SK-N-SH (cell line): ENCODE measurements at regions not wholly inside any gene's neighbourhood (a gene's known extent, or its start where the extent isn't known, plus 50 kb on each side); places are given as distances from the start of the nearest gene placed in this dataset.

ENCODE experiments used
- CTCF ChIA-PET: fragments of 300-600, 350-600 bp; formaldehyde crosslinking; extraction: SDS; loops from one replicate; lab custom pipeline; 2021; lab: Yijun Ruan, JAX
- POLR2A ChIA-PET: fragments of 350-600 bp; sonication (Branson Sonifier 250); formaldehyde crosslinking; extraction: SDS; loops from one replicate; lab custom pipeline; 2020; ENCODE audit warnings: antibody characterized with exemption, inconsistent platforms; lab: Yijun Ruan, JAX
- DNase-seq: peaks from one replicate; pipeline ENCODE4 v3.0.0; 2012
- H2AFZ ChIP-seq: fragments of 200-600 bp; sonication (generic); 2 replicates; pipeline ENCODE4 v1.8.1; 2016; ENCODE audit warnings: antibody characterized with exemption, mild to moderate bottlenecking, low read depth
- H3F3A ChIP-seq: fragments of 200-600 bp; sonication (generic); replicated peaks from 2 replicates; pipeline ENCODE3; 2016; ENCODE audit warnings: antibody characterized with exemption, mild to moderate bottlenecking; ENCODE audit not compliant: insufficient read depth
- H3K27ac ChIP-seq, 2 experiments: fragments of 200-500 bp in 1 of 2; fragments of 200-600 bp in 1 of 2; sonication (Bioruptor generic) in 1 of 2; sonication (generic), shearing (Covaris generic) in 1 of 2; 2 replicates each; pipeline versions ENCODE4 v1.5.1 to v1.6.1; 2014 to 2016; ENCODE audit warnings: low read depth in 2 of 2, inconsistent platforms in 1 of 2, low read length in 1 of 2, mild to moderate bottlenecking in 1 of 2, mixed read lengths in 1 of 2
- H3K27me3 ChIP-seq: fragments of 200-600 bp; sonication (generic), shearing (Covaris generic); 2 replicates; pipeline ENCODE4 v1.6.1; 2016; ENCODE audit warnings: mixed run types; ENCODE audit not compliant: insufficient read depth
- H3K36me3 ChIP-seq, 2 experiments: fragments of 200-500 bp in 1 of 2; fragments of 200-600 bp in 1 of 2; sonication (Bioruptor generic) in 1 of 2; sonication (generic) in 1 of 2; replicated peaks in 1 of 2; 2 replicates each; pipeline versions ENCODE3 to v1.5.1; 2014 to 2016; ENCODE audit warnings: low read length in 1 of 2, mild to moderate bottlenecking in 1 of 2; ENCODE audit not compliant: insufficient read depth in 2 of 2, control insufficient read depth in 1 of 2
- H3K4me1 ChIP-seq, 2 experiments: fragments of 200-500 bp in 1 of 2; fragments of 200-600 bp in 1 of 2; sonication (Bioruptor generic) in 1 of 2; sonication (generic), shearing (Covaris generic) in 1 of 2; 2 replicates each; pipeline versions ENCODE4 v1.5.1 to v1.6.1; 2014 to 2016; ENCODE audit warnings: low read depth in 1 of 2, low read length in 1 of 2, mixed run types in 1 of 2; ENCODE audit not compliant: insufficient read depth in 2 of 2, control insufficient read depth in 1 of 2
- H3K4me2 ChIP-seq: fragments of 200-600 bp; sonication (generic), shearing (Covaris generic); 2 replicates; pipeline ENCODE4 v1.6.1; 2017; ENCODE audit warnings: mixed run types
- H3K4me3 ChIP-seq, 2 experiments: fragments of 200-500 bp in 1 of 2; fragments of 200-600 bp in 1 of 2; sonication (Bioruptor generic) in 1 of 2; sonication (generic), shearing (Covaris generic) in 1 of 2; 2 replicates each; pipeline versions ENCODE4 v1.5.1 to v1.8.1; 2014 to 2016; ENCODE audit warnings: low read depth in 2 of 2, inconsistent platforms in 1 of 2, low read length in 1 of 2, mild to moderate bottlenecking in 1 of 2, mixed read lengths in 1 of 2, moderate library complexity in 1 of 2
- H3K79me2 ChIP-seq: fragments of 200-600 bp; sonication (generic); 2 replicates; pipeline ENCODE4 v1.8.1; 2017; ENCODE audit warnings: mild to moderate bottlenecking; ENCODE audit not compliant: insufficient read depth
- H3K9ac ChIP-seq: fragments of 200-600 bp; sonication (generic); 2 replicates; pipeline ENCODE4 v1.6.1; 2017; ENCODE audit warnings: mixed run types
- H3K9me2 ChIP-seq: fragments of 200-600 bp; sonication (generic); 2 replicates; pipeline ENCODE4 v1.6.1; 2017; ENCODE audit warnings: mixed run types
- H3K9me3 ChIP-seq: fragments of 200-600 bp; sonication (generic); 2 replicates; pipeline ENCODE4 v1.6.1; 2017; ENCODE audit warnings: mixed run types, mild to moderate bottlenecking, moderate library complexity
- H4K20me1 ChIP-seq: fragments of 200-600 bp; sonication (generic); 2 replicates; pipeline ENCODE4 v1.6.1; 2017; ENCODE audit warnings: mild to moderate bottlenecking, mixed run types; ENCODE audit not compliant: insufficient read depth
- CHD2 ChIP-seq: fragments of 150-350 bp; IDR thresholded peaks from 2 replicates; pipeline ENCODE4 v1.6.1; 2018; ENCODE audit warnings: low read length; ENCODE audit not compliant: partially characterized antibody
- EP300 ChIP-seq, 2 experiments: IDR thresholded peaks; 2 replicates each; pipeline versions ENCODE4 v1.4.0 to v1.6.1; 2012; ENCODE audit warnings: borderline replicate concordance in 1 of 2, low read depth in 1 of 2, low read length in 1 of 2
- FOXM1 ChIP-seq: IDR thresholded peaks from 2 replicates; pipeline ENCODE4 v1.4.0; 2012; ENCODE audit warnings: low read depth, mild to moderate bottlenecking
- GABPA ChIP-seq: IDR thresholded peaks from 2 replicates; pipeline ENCODE4 v1.4.0; 2012; ENCODE audit warnings: low read depth, mild to moderate bottlenecking
- GATA2 ChIP-seq: sonication (generic); formaldehyde crosslinking; IDR thresholded peaks from 2 replicates; pipeline ENCODE4 v1.5.0; 2020; ENCODE audit warnings: mild to moderate bottlenecking, missing genetic modification reagents
- JUND ChIP-seq: IDR thresholded peaks from 2 replicates; pipeline ENCODE4 v1.4.0; 2012
- MAX ChIP-seq: IDR thresholded peaks from 2 replicates; pipeline ENCODE4 v1.4.0; 2012; ENCODE audit warnings: low read depth
- MXI1 ChIP-seq: IDR thresholded peaks from 2 replicates; pipeline ENCODE4 v1.6.1; 2012; ENCODE audit warnings: mild to moderate bottlenecking, low read depth, low read length, improper control_type of control experiment
- NRF1 ChIP-seq: IDR thresholded peaks from 2 replicates; pipeline ENCODE4 v1.6.1; 2012; ENCODE audit warnings: low read depth, mild to moderate bottlenecking, low read length
- PBX3 ChIP-seq: IDR thresholded peaks from 2 replicates; pipeline ENCODE4; 2012
- RAD21 ChIP-seq: IDR thresholded peaks from 2 replicates; pipeline ENCODE4 v1.6.1; 2012; ENCODE audit warnings: mild to moderate bottlenecking, low read length
- SIN3A ChIP-seq: IDR thresholded peaks from 2 replicates; pipeline ENCODE4 v1.6.1; 2012; ENCODE audit warnings: low read depth, mild to moderate bottlenecking, low read length, moderate library complexity, borderline replicate concordance
- SMC3 ChIP-seq: IDR thresholded peaks from 2 replicates; pipeline ENCODE4 v1.6.1; 2012; ENCODE audit warnings: low read depth, low read length, improper control_type of control experiment
- TAF1 ChIP-seq: IDR thresholded peaks from 2 replicates; pipeline ENCODE4 v1.6.1; 2012; ENCODE audit warnings: low read depth, mild to moderate bottlenecking, low read length, moderate library complexity, borderline replicate concordance
- USF2 ChIP-seq: fragments of 150-350 bp; IDR thresholded peaks from 2 replicates; pipeline ENCODE4 v1.6.1; 2017; ENCODE audit warnings: antibody characterized with exemption, low read length, low read depth, borderline replicate concordance
- YY1 ChIP-seq: IDR thresholded peaks from 2 replicates; pipeline ENCODE4 v1.4.0; 2012; ENCODE audit warnings: low read depth, mild to moderate bottlenecking
- WGBS: methylation state at CpG from one replicate; pipeline ENCODE4 v1.1.6; 2017; ENCODE audit warnings: low lambda C conversion rate; 5-methylcytosine and 5-hydroxymethylcytosine counted together
- TF ChIP-seq, protein P1 (sequence below): IDR thresholded peaks from 2 replicates; pipeline ENCODE4 v1.4.0; 2012; ENCODE audit warnings: low read depth, borderline replicate concordance
- TF ChIP-seq, protein P2 (sequence below): fragments of 200-600 bp; sonication (generic); IDR thresholded peaks from 2 replicates; pipeline ENCODE4 v1.6.1; 2017; ENCODE audit warnings: antibody characterized with exemption, mild to moderate bottlenecking, moderate library complexity
- TF ChIP-seq, protein P3 (sequence below): IDR thresholded peaks from 2 replicates; pipeline ENCODE4 v1.4.0; 2012; ENCODE audit warnings: low read depth, borderline replicate concordance
- TF ChIP-seq, protein P4 (sequence below): IDR thresholded peaks from 2 replicates; pipeline ENCODE4 v1.6.1; 2012; ENCODE audit warnings: mild to moderate bottlenecking, low read depth, low read length, moderate library complexity

DNA sequence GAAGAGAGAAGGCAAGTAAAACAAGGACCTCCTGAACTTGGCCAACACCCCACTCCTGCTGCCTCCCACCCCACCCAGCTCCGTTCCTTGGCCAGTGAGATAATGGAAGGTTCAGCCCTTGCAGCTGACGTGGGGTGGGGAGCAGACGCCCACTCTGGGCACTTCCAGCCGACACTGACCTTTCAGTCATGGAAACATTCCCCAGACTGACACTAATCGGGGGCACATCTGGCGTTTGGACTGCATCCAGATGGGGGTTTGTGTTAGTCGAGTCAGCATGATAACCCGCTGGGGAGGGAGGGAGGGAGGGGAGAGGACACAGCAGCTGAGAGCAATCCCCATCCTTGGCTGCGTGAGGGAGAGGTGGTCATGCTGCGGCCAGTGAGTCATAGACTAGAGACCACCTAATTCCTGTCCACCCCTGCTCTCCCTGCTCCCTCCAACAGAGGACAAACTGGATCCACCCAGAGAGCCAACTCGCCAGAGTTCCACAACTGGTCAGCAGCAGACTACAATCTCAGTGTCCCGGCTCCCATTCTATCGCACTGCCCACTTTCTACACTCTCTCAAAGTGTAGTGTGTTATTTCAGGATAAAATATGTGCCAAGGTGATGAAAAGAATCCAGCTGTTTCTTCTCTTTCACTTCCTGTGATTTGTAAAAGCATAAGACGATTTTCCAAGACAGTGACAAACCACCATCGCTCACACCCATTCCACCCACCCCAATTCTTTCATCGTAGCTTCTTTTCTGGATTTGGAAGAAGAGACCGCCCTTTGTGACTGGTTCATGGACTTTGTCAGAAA, 115.4 kb upstream of the PKDCC start:
- Histone ChIP-seq H3K9me3 (no peaks in the 10 kb centered on the region), H2AFZ (no peak overlapping the region), H3K9ac (no peak overlapping the region), H3K79me2 (no peaks in the 10 kb centered on the region), H3K9me2 (no peaks in the 10 kb centered on the region), H3K36me3 (no peaks in the 10 kb centered on the region), H4K20me1 (no peaks in the 10 kb centered on the region), H3K4me2 (peak overlapping the region; percentile 24; the same call in 1 of the 2 replicates), H3K27me3 (no peaks in the 10 kb centered on the region), H3K27ac (peak overlapping the region in 1 of 2 experiments; percentile 87; a peak in 2 of 4 replicates), H3K4me3 (no peak overlapping the region; a peak in 1 of 4 replicates), H3K4me1 (peaks cover 4 to 45% of the 10 kb centered on the region in 2 experiments; a peak in 3 of 4 replicates), H3F3A (no peaks in the 10 kb centered on the region)
- 36% methylated on average over 17 of the region's 17 CpGs for WGBS
- ChIA-PET CTCF (interaction anchor here (1.0 to 6.9 kb wide), 14 partner anchors 13 to 155 kb away, joined by 3 to 38 read pairs (median 6); no protein-coding TSS in a partner anchor), POLR2A (interaction anchor here (0.8 to 2.8 kb wide), 7 partner anchors 15 to 115 kb away, joined by 3 to 12 read pairs (median 3); partner anchors contain the start of gene PKDCC)
- DNase-seq, result peak; percentile 90
- TF ChIP-seq GABPA (no peak), SMC3 (peak; percentile 11; the same call in 1 of the 2 replicates), MAX (no peak), FOXM1 (no peak), TAF1 (no peak), GATA2 (CRISPR knock-in tag) (peak; percentile 97), PBX3 (0 out of 2 replicates have a peak, but pooled peaks have one; percentile 4), YY1 (no peak), RAD21 (peak; percentile 34; the same call in 1 of the 2 replicates), USF2 (no peak), JUND (no peak), EP300 (IDR thresholded peaks at IDR 0.05; ENCODE audit: borderline replicate concordance in 1 of 2, low read depth in 1 of 2, low read length in 1 of 2) (peak in 1 of 2 experiments; percentile 96; a peak in 2 of 4 replicates), NRF1 (no peak), SIN3A (no peak), CHD2 (peak; percentile 87), MXI1 (peak; percentile 62; the same call in 1 of the 2 replicates)
- TF ChIP-seq, protein P1, sequence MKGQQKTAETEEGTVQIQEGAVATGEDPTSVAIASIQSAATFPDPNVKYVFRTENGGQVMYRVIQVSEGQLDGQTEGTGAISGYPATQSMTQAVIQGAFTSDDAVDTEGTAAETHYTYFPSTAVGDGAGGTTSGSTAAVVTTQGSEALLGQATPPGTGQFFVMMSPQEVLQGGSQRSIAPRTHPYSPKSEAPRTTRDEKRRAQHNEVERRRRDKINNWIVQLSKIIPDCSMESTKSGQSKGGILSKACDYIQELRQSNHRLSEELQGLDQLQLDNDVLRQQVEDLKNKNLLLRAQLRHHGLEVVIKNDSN, result no peak
- TF ChIP-seq, protein P2, sequence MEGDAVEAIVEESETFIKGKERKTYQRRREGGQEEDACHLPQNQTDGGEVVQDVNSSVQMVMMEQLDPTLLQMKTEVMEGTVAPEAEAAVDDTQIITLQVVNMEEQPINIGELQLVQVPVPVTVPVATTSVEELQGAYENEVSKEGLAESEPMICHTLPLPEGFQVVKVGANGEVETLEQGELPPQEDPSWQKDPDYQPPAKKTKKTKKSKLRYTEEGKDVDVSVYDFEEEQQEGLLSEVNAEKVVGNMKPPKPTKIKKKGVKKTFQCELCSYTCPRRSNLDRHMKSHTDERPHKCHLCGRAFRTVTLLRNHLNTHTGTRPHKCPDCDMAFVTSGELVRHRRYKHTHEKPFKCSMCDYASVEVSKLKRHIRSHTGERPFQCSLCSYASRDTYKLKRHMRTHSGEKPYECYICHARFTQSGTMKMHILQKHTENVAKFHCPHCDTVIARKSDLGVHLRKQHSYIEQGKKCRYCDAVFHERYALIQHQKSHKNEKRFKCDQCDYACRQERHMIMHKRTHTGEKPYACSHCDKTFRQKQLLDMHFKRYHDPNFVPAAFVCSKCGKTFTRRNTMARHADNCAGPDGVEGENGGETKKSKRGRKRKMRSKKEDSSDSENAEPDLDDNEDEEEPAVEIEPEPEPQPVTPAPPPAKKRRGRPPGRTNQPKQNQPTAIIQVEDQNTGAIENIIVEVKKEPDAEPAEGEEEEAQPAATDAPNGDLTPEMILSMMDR, result no peak
- TF ChIP-seq, protein P3, sequence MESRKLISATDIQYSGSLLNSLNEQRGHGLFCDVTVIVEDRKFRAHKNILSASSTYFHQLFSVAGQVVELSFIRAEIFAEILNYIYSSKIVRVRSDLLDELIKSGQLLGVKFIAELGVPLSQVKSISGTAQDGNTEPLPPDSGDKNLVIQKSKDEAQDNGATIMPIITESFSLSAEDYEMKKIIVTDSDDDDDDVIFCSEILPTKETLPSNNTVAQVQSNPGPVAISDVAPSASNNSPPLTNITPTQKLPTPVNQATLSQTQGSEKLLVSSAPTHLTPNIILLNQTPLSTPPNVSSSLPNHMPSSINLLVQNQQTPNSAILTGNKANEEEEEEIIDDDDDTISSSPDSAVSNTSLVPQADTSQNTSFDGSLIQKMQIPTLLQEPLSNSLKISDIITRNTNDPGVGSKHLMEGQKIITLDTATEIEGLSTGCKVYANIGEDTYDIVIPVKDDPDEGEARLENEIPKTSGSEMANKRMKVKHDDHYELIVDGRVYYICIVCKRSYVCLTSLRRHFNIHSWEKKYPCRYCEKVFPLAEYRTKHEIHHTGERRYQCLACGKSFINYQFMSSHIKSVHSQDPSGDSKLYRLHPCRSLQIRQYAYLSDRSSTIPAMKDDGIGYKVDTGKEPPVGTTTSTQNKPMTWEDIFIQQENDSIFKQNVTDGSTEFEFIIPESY, result no peak
- TF ChIP-seq, protein P4, sequence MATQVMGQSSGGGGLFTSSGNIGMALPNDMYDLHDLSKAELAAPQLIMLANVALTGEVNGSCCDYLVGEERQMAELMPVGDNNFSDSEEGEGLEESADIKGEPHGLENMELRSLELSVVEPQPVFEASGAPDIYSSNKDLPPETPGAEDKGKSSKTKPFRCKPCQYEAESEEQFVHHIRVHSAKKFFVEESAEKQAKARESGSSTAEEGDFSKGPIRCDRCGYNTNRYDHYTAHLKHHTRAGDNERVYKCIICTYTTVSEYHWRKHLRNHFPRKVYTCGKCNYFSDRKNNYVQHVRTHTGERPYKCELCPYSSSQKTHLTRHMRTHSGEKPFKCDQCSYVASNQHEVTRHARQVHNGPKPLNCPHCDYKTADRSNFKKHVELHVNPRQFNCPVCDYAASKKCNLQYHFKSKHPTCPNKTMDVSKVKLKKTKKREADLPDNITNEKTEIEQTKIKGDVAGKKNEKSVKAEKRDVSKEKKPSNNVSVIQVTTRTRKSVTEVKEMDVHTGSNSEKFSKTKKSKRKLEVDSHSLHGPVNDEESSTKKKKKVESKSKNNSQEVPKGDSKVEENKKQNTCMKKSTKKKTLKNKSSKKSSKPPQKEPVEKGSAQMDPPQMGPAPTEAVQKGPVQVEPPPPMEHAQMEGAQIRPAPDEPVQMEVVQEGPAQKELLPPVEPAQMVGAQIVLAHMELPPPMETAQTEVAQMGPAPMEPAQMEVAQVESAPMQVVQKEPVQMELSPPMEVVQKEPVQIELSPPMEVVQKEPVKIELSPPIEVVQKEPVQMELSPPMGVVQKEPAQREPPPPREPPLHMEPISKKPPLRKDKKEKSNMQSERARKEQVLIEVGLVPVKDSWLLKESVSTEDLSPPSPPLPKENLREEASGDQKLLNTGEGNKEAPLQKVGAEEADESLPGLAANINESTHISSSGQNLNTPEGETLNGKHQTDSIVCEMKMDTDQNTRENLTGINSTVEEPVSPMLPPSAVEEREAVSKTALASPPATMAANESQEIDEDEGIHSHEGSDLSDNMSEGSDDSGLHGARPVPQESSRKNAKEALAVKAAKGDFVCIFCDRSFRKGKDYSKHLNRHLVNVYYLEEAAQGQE, result no peak
